HepG2 (cell line): ENCODE measurements at regions not wholly inside any gene's neighbourhood (a gene's known extent, or its start where the extent isn't known, plus 50 kb on each side); places are given as distances from the start of the nearest gene placed in this dataset.

ENCODE experiments used
- ATAC-seq: fragments of 200-7000 bp; cut with Tn5 transposase; 3 replicates; pipeline ENCODE4 v1.9.1; 2020; ENCODE audit warnings: mild to moderate bottlenecking, moderate library complexity
- BruUV-seq: library from RNA; stranded (reverse); fragments of 400-500 nt; replicated peaks from 2 replicates; lab custom pipeline; 2021; lab: Mats Ljungman, UMichigan
- CTCF ChIA-PET: fragments of 300-600 bp; formaldehyde crosslinking; extraction: SDS; loops from one replicate; lab custom pipeline; 2021; ENCODE audit warnings: low total read pairs, inconsistent platforms, low intra/inter-chr PET ratio; lab: Yijun Ruan, JAX
- POLR2A ChIA-PET: fragments of 350-600 bp; sonication (Branson Sonifier 250); formaldehyde crosslinking; loops from one replicate; lab custom pipeline; 2020; ENCODE audit warnings: antibody characterized with exemption, inconsistent platforms; lab: Yijun Ruan, JAX
- DNase-seq: peaks from one replicate; pipeline ENCODE4 v3.0.0-alpha.2; 2015; ENCODE audit warnings: low spot score
- FAIRE-seq: peaks from 3 replicates; lab custom pipeline; 2011; peaks lifted over from hg19 to GRCh38; lab: Jason Lieb, UNC
- H2AFZ ChIP-seq: one replicate; pipeline ENCODE4 v1.6.1; 2011; ENCODE audit warnings: low read length, inconsistent platforms
- H3K27ac ChIP-seq: fragments of 300-600 bp; 3 replicates; pipeline ENCODE4 v1.8.0; 2011; ENCODE audit warnings: mixed run types, mild to moderate bottlenecking, mixed read lengths, low read length, inconsistent platforms; ENCODE audit not compliant: insufficient read depth; ENCODE audit errors: extremely low read length
- H3K27me3 ChIP-seq, 2 experiments: fragments of 200-600 bp in 1 of 2; 2 replicates in 1 of 2; 3 replicates in 1 of 2; pipeline versions ENCODE4 v1.6.0 to v1.8.0; 2011; ENCODE audit warnings: low read length in 2 of 2, mild to moderate bottlenecking in 2 of 2, moderate library complexity in 2 of 2, inconsistent platforms in 1 of 2; ENCODE audit not compliant: insufficient read depth in 2 of 2, control insufficient read depth in 1 of 2
- H3K36me3 ChIP-seq, 2 experiments: fragments of 200-600 bp in 1 of 2; replicated peaks in 1 of 2; 2 replicates in 1 of 2; 3 replicates in 1 of 2; pipeline versions ENCODE4 v1.5.1 to v1.8.0; 2011; ENCODE audit warnings: low read length in 2 of 2, inconsistent platforms in 1 of 2; ENCODE audit not compliant: insufficient read depth in 2 of 2, control insufficient read depth in 1 of 2
- H3K4me1 ChIP-seq: 2 replicates; pipeline ENCODE4 v1.5.1; 2012; ENCODE audit warnings: low read length, inconsistent platforms; ENCODE audit not compliant: insufficient read depth
- H3K4me2 ChIP-seq: 2 replicates; pipeline ENCODE4 v1.6.0; 2011; ENCODE audit warnings: low read depth, low read length, inconsistent platforms
- H3K4me3 ChIP-seq, 3 experiments: fragments of 200-600 bp in 1 of 3; sonication (generic), shearing (Covaris generic) in 1 of 3; replicated peaks in 1 of 3; 2 replicates each; pipeline ENCODE4 v1.5.1; 2011 to 2016; ENCODE audit warnings: low read length in 3 of 3, inconsistent platforms in 2 of 3, low read depth in 2 of 3, mild to moderate bottlenecking in 2 of 3, control low read depth in 1 of 3, mixed read lengths in 1 of 3; ENCODE audit not compliant: insufficient read depth in 1 of 3
- H3K79me2 ChIP-seq: one replicate; pipeline ENCODE4 v1.6.1; 2011; ENCODE audit warnings: low read length, inconsistent platforms; ENCODE audit not compliant: insufficient read depth
- H3K9ac ChIP-seq: 2 replicates; pipeline ENCODE4 v1.6.0; 2011; ENCODE audit warnings: mild to moderate bottlenecking, low read depth, low read length, inconsistent platforms; ENCODE audit not compliant: insufficient read depth
- H3K9me3 ChIP-seq: 2 replicates; pipeline ENCODE4 v1.5.1; 2012; ENCODE audit warnings: mild to moderate bottlenecking, low read length
- H4K20me1 ChIP-seq: 2 replicates; pipeline ENCODE4 v1.6.0; 2011; ENCODE audit warnings: inconsistent platforms, mild to moderate bottlenecking, low read length, moderate library complexity; ENCODE audit not compliant: insufficient read depth
- KMT2A ChIP-seq: sonication (generic); formaldehyde crosslinking; IDR thresholded peaks from 2 replicates; pipeline ENCODE4 v1.4.0; 2020; ENCODE audit warnings: missing genetic modification reagents
- TMF1 ChIP-seq: sonication (generic); formaldehyde crosslinking; IDR thresholded peaks from 2 replicates; pipeline ENCODE4 v1.8.1; 2022; ENCODE audit warnings: low read depth, missing genetic modification reagents
- TRIM24 ChIP-seq: sonication (generic); formaldehyde crosslinking; IDR thresholded peaks from 2 replicates; pipeline ENCODE4 v1.8.0; 2022; ENCODE audit warnings: mild to moderate bottlenecking, missing genetic modification reagents
- ZNF17 ChIP-seq: sonication (generic); formaldehyde crosslinking; IDR thresholded peaks from 2 replicates; pipeline ENCODE4 v1.5.0; 2020; ENCODE audit warnings: mild to moderate bottlenecking, missing genetic modification reagents
- ZNF670 ChIP-seq: sonication (generic); formaldehyde crosslinking; IDR thresholded peaks from 2 replicates; pipeline ENCODE4 v1.8.0; 2022; ENCODE audit warnings: mild to moderate bottlenecking, missing genetic modification reagents, borderline replicate concordance
- WGBS: methylation state at CpG from one replicate; pipeline ENCODE4 v1.1.6; 2017; ENCODE audit warnings: low lambda C conversion rate; 5-methylcytosine and 5-hydroxymethylcytosine counted together
- in situ Hi-C: cut with HindIII; loops from 2 replicates; pipeline ENCODE4 v1.10.0; 2017; ENCODE audit warnings: low pct_unique_long_range_greater_than_20kb; ENCODE audit not compliant: extremely low pct_ligation_motif_present
- intact Hi-C: fragments of 100-400 bp; cut with micrococcal nuclease; formaldehyde crosslinking; loops from one replicate; pipeline ENCODE4 v1.10.0; 2022; ENCODE audit not compliant: unreplicated experiment
- TF ChIP-seq, protein P1 (sequence below): sonication (generic); formaldehyde crosslinking; IDR thresholded peaks from 2 replicates; pipeline ENCODE4 v1.4.0; 2020; ENCODE audit warnings: mild to moderate bottlenecking, missing genetic modification reagents
- TF ChIP-seq, protein P2 (sequence below): sonication (generic); formaldehyde crosslinking; IDR thresholded peaks from 2 replicates; pipeline ENCODE4 v1.8.0; 2022; ENCODE audit warnings: mild to moderate bottlenecking, missing genetic modification reagents
- TF ChIP-seq, protein P3 (sequence below): IDR thresholded peaks from 2 replicates; pipeline ENCODE4 v1.6.1; 2016; ENCODE audit warnings: low read depth, missing genetic modification reagents, missing compliant biosample characterization

DNA sequence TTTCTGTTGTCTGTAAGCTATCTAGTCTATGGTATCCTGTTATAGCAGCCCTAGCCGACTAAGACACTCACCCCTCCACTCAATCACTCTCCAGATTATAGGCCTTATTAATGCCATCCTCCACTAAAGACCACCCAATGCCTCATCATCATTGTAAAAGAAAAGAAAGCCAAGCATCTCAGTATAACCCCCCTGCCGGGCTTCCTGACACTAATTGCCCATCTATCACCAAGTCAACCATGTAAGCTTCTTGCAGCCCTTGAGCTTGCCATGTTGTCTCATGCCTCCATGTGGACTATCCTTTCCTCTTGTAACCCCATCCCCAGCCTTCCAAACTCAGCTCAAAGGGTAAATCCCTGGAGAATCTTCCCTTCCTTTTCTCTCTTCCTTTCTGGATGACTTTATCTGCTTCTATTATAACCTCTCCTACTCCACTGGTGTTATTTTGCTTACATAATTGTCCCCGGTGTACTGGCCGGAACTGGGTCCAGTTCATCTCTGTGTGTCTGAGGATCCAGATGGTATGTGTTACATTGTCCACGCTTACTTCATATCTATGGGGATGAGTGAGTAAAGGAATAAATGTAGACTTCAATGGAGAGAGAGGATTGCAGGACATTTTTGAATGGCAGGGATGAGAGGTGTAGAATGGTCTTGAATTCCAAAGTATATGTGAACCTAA lies 202.9 kb upstream of the SOX4 start:
- 72% methylated on average over 5 of the region's 5 CpGs for WGBS
- no peaks in the 10 kb centered on the region for H3K36me3 ChIP-seq
- ATAC-seq: no peak
- in situ Hi-C loops (no loop called here), intact Hi-C loops (no loop called here)
- H4K20me1 ChIP-seq: no peaks in the 10 kb centered on the region
- no peak for FAIRE-seq
- no peak overlapping the region for H3K4me3 ChIP-seq
- TF ChIP-seq, protein P1, sequence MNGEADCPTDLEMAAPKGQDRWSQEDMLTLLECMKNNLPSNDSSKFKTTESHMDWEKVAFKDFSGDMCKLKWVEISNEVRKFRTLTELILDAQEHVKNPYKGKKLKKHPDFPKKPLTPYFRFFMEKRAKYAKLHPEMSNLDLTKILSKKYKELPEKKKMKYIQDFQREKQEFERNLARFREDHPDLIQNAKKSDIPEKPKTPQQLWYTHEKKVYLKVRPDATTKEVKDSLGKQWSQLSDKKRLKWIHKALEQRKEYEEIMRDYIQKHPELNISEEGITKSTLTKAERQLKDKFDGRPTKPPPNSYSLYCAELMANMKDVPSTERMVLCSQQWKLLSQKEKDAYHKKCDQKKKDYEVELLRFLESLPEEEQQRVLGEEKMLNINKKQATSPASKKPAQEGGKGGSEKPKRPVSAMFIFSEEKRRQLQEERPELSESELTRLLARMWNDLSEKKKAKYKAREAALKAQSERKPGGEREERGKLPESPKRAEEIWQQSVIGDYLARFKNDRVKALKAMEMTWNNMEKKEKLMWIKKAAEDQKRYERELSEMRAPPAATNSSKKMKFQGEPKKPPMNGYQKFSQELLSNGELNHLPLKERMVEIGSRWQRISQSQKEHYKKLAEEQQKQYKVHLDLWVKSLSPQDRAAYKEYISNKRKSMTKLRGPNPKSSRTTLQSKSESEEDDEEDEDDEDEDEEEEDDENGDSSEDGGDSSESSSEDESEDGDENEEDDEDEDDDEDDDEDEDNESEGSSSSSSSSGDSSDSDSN (CRISPR knock-in tag): no peak
- TF ChIP-seq, protein P2, sequence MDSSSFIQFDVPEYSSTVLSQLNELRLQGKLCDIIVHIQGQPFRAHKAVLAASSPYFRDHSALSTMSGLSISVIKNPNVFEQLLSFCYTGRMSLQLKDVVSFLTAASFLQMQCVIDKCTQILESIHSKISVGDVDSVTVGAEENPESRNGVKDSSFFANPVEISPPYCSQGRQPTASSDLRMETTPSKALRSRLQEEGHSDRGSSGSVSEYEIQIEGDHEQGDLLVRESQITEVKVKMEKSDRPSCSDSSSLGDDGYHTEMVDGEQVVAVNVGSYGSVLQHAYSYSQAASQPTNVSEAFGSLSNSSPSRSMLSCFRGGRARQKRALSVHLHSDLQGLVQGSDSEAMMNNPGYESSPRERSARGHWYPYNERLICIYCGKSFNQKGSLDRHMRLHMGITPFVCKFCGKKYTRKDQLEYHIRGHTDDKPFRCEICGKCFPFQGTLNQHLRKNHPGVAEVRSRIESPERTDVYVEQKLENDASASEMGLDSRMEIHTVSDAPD (CRISPR knock-in tag): no peak
- no peak for TF ChIP-seq KMT2A (CRISPR knock-in tag)
- TF ChIP-seq TRIM24 (CRISPR knock-in tag): no peak
- no peak for TF ChIP-seq ZNF670
- no peak for TF ChIP-seq TMF1
- TF ChIP-seq, protein P3, sequence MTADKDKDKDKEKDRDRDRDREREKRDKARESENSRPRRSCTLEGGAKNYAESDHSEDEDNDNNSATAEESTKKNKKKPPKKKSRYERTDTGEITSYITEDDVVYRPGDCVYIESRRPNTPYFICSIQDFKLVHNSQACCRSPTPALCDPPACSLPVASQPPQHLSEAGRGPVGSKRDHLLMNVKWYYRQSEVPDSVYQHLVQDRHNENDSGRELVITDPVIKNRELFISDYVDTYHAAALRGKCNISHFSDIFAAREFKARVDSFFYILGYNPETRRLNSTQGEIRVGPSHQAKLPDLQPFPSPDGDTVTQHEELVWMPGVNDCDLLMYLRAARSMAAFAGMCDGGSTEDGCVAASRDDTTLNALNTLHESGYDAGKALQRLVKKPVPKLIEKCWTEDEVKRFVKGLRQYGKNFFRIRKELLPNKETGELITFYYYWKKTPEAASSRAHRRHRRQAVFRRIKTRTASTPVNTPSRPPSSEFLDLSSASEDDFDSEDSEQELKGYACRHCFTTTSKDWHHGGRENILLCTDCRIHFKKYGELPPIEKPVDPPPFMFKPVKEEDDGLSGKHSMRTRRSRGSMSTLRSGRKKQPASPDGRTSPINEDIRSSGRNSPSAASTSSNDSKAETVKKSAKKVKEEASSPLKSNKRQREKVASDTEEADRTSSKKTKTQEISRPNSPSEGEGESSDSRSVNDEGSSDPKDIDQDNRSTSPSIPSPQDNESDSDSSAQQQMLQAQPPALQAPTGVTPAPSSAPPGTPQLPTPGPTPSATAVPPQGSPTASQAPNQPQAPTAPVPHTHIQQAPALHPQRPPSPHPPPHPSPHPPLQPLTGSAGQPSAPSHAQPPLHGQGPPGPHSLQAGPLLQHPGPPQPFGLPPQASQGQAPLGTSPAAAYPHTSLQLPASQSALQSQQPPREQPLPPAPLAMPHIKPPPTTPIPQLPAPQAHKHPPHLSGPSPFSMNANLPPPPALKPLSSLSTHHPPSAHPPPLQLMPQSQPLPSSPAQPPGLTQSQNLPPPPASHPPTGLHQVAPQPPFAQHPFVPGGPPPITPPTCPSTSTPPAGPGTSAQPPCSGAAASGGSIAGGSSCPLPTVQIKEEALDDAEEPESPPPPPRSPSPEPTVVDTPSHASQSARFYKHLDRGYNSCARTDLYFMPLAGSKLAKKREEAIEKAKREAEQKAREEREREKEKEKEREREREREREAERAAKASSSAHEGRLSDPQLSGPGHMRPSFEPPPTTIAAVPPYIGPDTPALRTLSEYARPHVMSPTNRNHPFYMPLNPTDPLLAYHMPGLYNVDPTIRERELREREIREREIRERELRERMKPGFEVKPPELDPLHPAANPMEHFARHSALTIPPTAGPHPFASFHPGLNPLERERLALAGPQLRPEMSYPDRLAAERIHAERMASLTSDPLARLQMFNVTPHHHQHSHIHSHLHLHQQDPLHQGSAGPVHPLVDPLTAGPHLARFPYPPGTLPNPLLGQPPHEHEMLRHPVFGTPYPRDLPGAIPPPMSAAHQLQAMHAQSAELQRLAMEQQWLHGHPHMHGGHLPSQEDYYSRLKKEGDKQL (CRISPR knock-in tag): no peak
- TF ChIP-seq ZNF17: no peak
- no peaks in the 10 kb centered on the region for H3K27me3 ChIP-seq
- no peak for DNase-seq
- H3K9ac ChIP-seq: no peak overlapping the region
- ChIA-PET POLR2A (no interaction called here), CTCF (no interaction called here)
- no peaks in the 10 kb centered on the region for H3K79me2 ChIP-seq
- H3K9me3 ChIP-seq: no peaks in the 10 kb centered on the region
- BruUV-seq: no TSS peak
- no peaks in the 10 kb centered on the region for H3K4me1 ChIP-seq
- H3K27ac ChIP-seq: no peak overlapping the region
- no peak overlapping the region for H2AFZ ChIP-seq
- H3K4me2 ChIP-seq: no peak overlapping the region
